ENCODE measurements at regions not wholly inside any gene's neighbourhood (a gene's known extent, or its start where the extent isn't known, plus 50 kb on each side); places are given as distances from the start of the nearest gene placed in this dataset.
"Not testable (repeated sequence)": the region's sequence is repeated elsewhere in the genome, so short reads cannot be mapped to it uniquely, and the experiment has no call there.

DNA sequence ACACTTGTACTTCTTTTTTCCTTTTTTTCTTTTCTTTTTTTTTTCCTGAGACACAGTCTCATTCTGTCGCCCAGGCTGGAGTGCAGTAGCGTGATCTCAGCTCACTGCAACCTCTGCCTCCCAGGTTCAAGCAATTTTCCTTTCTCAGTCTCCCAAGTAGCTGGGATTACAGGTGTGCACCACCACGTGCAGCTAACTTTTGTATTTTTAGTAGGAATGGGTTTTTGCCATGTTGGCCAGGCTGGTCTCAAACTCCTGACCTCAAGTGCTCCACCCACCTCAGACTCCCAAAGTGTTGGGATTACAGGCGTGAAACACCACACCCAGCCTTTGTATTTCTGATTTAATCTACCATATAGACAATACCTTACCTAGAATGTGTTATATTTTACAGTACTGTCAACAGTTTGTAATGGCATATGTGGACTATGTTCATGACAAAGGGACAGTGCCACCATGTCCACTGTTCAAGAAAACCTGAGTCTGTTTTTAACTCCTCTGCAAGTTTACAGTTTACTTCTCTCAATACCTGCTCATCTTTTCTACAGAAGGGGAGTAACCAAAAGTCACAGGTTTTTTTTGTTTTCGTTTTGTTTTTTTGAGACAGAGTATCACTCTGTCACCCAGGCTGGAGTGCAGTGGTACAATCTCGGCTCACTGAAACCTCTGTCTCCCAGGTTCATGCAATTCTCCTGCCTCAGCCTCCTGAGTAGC, 223.9 kb upstream of the KLF14 start:
- not testable (repeated sequence) for H3K9ac ChIP-seq (ENCODE audit: low read length in 5 of 5); H3K9me3 ChIP-seq (ENCODE audit: control insufficient read depth in 5 of 5, low read length in 5 of 5); H3K27ac ChIP-seq (ENCODE audit: low read depth, low read length); H3K27me3 ChIP-seq (ENCODE audit: control insufficient read depth in 5 of 5, insufficient read depth in 4 of 5, low read length in 5 of 5); H3K36me3 ChIP-seq (ENCODE audit: control insufficient read depth in 5 of 5, insufficient read depth in 5 of 5, low read length in 5 of 5); H3K4me3 ChIP-seq (ENCODE audit: low read depth in 1 of 5, low read length in 5 of 5)
- peaks cover 0 to 21% (median 14%) of the 10 kb centered on the region in 5 donors for H3K4me1 ChIP-seq (ENCODE audit: control insufficient read depth in 5 of 5, insufficient read depth in 5 of 5, low read length in 5 of 5)

DNA sequence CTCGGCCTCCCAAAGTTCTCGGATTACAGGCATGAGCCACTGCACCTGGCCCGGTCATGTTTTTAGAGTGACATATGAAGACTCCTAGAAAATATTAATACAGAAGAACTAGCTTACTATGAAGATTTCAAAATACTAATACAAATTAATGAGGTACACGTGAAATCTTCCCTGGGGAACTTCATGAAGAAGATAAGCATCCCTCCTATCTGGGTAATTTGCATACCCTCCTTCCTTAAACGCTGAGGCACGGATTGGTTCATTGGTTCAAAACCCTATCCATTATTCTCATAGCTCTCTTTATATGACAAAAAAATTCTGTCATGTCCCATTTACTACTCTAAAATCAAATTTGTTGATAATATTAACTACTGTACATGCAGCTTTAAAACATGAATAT, 224.8 kb upstream of the KLF14 start:
- H3K27me3 ChIP-seq (ENCODE audit: control insufficient read depth in 5 of 5, insufficient read depth in 4 of 5, low read length in 5 of 5), result no peaks in the 10 kb centered on the region
- H3K27ac ChIP-seq (ENCODE audit: low read depth, low read length), result no peak overlapping the region
- H3K36me3 ChIP-seq (ENCODE audit: control insufficient read depth in 5 of 5, insufficient read depth in 5 of 5, low read length in 5 of 5), result peaks cover 0 to 9% (median 0%) of the 10 kb centered on the region in 5 donors
- H3K4me3 ChIP-seq (ENCODE audit: low read depth in 1 of 5, low read length in 5 of 5), result no peak overlapping the region
- H3K9me3 ChIP-seq (ENCODE audit: control insufficient read depth in 5 of 5, low read length in 5 of 5), result no peaks in the 10 kb centered on the region
- peaks cover 0 to 28% (median 14%) of the 10 kb centered on the region in 5 donors for H3K4me1 ChIP-seq (ENCODE audit: control insufficient read depth in 5 of 5, insufficient read depth in 5 of 5, low read length in 5 of 5)
- no peak overlapping the region for H3K9ac ChIP-seq (ENCODE audit: low read length in 5 of 5)

DNA sequence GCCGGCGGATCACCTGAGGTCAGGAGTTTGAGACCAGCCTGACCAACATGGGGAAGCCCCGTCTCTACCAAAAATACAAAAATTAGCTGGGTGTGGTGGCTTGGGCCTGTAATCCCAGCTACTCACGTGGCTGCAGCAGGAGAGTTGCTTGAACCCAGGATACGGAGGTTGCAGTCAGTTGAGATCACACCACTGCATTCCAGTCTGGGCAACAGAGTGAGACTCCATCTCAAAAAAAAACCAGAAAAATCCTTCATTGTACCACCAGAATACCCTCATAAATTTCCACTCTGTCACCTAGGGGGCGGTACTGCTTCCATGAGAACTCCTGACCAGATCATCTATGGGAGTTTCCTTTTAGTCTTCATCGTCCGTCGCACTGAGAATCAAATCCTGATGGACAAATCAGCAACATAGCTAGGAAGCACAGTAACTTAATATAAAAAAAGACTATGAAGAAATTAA, 225.8 kb upstream of the KLF14 start:
- H3K9me3 ChIP-seq (ENCODE audit: control insufficient read depth in 5 of 5, low read length in 5 of 5), result no peaks in the 10 kb centered on the region
- H3K36me3 ChIP-seq (ENCODE audit: control insufficient read depth in 5 of 5, insufficient read depth in 5 of 5, low read length in 5 of 5), result peaks cover 0 to 9% (median under 1%) of the 10 kb centered on the region in 5 donors
- no peaks in the 10 kb centered on the region for H3K27me3 ChIP-seq (ENCODE audit: control insufficient read depth in 5 of 5, insufficient read depth in 4 of 5, low read length in 5 of 5)
- peaks cover 0 to 28% (median 14%) of the 10 kb centered on the region in 5 donors for H3K4me1 ChIP-seq (ENCODE audit: control insufficient read depth in 5 of 5, insufficient read depth in 5 of 5, low read length in 5 of 5)
- peak overlapping the region; percentile 54 for H3K27ac ChIP-seq (ENCODE audit: low read depth, low read length)
- H3K9ac ChIP-seq (ENCODE audit: low read length in 5 of 5), result peak overlapping the region in 1 of 5 donors; percentile 5
- H3K4me3 ChIP-seq (ENCODE audit: low read depth in 1 of 5, low read length in 5 of 5), result no peak overlapping the region

DNA sequence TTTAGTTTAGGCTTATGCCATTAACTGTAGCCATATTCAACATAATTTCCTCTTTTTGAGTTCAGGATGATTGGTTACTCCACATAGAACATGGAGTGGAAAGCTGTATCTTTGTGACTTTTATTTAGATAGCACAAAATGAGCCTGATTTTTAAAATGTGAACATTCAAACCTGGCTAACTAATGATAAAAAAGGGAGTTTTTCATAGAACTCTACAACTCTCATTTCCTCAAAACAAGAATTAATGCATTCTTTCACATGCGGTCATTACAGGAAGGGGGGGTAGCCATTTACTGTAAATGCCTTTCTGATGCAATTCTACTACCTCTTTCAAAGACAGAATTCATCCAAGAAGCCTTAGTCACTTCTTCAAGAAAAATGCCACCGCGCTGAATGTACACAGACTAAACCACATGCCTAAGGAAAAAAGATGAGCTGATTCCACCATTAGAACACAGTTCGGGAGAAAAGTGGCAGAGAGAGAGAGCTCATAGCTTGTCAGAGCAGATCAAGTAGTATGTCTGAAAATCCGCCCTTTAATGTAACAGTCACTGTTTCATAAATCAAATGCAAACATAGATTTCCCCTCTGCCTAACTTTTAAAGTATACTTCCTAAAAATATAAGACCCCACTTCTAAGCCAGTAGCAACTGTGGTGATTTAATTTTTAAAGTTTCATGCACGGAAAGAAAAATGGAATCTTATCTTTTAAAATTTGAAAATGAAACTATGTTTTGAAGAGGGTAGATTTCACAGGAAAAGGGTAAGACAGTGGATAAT, 226.4 kb upstream of the KLF14 start:
- Histone ChIP-seq H3K4me3 (ENCODE audit: low read depth in 1 of 5, low read length in 5 of 5) (no peak overlapping the region), H3K9me3 (ENCODE audit: control insufficient read depth in 5 of 5, low read length in 5 of 5) (no peaks in the 10 kb centered on the region), H3K27me3 (ENCODE audit: control insufficient read depth in 5 of 5, insufficient read depth in 4 of 5, low read length in 5 of 5) (no peaks in the 10 kb centered on the region), H3K9ac (ENCODE audit: low read length in 5 of 5) (peak overlapping the region in 2 of 5 donors; percentile 10 to 26), H3K27ac (ENCODE audit: low read depth, low read length) (peak overlapping the region; percentile 54), H3K36me3 (ENCODE audit: control insufficient read depth in 5 of 5, insufficient read depth in 5 of 5, low read length in 5 of 5) (peaks cover 0 to 3% (median 3%) of the 10 kb centered on the region in 5 donors), H3K4me1 (ENCODE audit: control insufficient read depth in 5 of 5, insufficient read depth in 5 of 5, low read length in 5 of 5) (peaks cover 0 to 28% (median 13%) of the 10 kb centered on the region in 5 donors)

DNA sequence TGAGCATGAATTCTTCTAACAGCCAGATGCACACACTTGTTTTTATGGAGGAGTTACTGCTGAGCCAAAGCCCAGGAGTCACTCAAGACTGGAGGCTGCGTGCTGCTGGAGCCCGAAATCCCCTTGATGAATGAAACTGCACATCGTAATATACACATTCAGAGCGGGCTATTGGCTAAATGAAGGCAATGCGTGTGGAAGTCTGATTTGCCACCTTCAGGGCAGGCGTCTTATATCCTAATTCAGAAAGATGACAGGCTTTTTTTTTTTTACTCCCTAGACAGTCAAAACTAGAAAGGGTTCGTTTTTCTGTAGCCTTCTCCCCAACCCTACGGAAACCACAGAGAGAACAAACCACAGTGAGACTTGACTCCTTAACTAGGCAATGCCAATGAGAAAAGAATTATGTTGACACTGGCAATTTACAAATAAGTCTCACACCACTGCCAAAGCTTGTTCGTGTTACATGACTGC, 227.2 kb upstream of the KLF14 start:
- Histone ChIP-seq H3K9me3 (ENCODE audit: control insufficient read depth in 5 of 5, low read length in 5 of 5) (no peaks in the 10 kb centered on the region), H3K4me3 (ENCODE audit: low read depth in 1 of 5, low read length in 5 of 5) (no peak overlapping the region), H3K9ac (ENCODE audit: low read length in 5 of 5) (peak overlapping the region in 2 of 5 donors; percentile 10 to 26), H3K27ac (ENCODE audit: low read depth, low read length) (peak overlapping the region; percentile 54), H3K36me3 (ENCODE audit: control insufficient read depth in 5 of 5, insufficient read depth in 5 of 5, low read length in 5 of 5) (peaks cover 2 to 6% (median 3%) of the 10 kb centered on the region in 5 donors), H3K4me1 (ENCODE audit: control insufficient read depth in 5 of 5, insufficient read depth in 5 of 5, low read length in 5 of 5) (peaks cover 0 to 28% (median 13%) of the 10 kb centered on the region in 5 donors), H3K27me3 (ENCODE audit: control insufficient read depth in 5 of 5, insufficient read depth in 4 of 5, low read length in 5 of 5) (no peaks in the 10 kb centered on the region)

DNA sequence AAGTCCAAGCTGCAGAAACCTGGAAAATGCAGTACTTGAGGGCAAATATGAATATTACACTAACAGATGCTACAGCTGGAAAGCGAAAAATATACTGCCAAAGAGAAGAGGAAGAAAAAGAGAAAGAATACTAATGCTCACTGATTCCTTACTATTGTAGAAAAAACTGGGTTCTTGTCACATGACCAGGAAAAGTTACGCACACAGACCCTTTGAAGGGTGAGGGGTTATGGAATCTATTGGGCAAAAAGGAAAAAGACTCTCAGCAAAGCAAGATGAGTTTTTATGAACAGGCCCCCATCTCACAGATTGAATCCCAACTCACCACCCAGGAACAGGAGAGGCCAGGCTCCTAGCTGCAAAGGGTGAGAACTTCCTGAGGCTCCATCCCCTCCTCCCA, 228.1 kb upstream of the KLF14 start:
- Histone ChIP-seq H3K27me3 (ENCODE audit: control insufficient read depth in 5 of 5, insufficient read depth in 4 of 5, low read length in 5 of 5) (no peaks in the 10 kb centered on the region), H3K9ac (ENCODE audit: low read length in 5 of 5) (no peak overlapping the region), H3K36me3 (ENCODE audit: control insufficient read depth in 5 of 5, insufficient read depth in 5 of 5, low read length in 5 of 5) (peaks cover 3 to 13% (median 9%) of the 10 kb centered on the region in 5 donors), H3K9me3 (ENCODE audit: control insufficient read depth in 5 of 5, low read length in 5 of 5) (no peaks in the 10 kb centered on the region), H3K4me1 (ENCODE audit: control insufficient read depth in 5 of 5, insufficient read depth in 5 of 5, low read length in 5 of 5) (peaks cover 0 to 24% (median 13%) of the 10 kb centered on the region in 5 donors), H3K4me3 (ENCODE audit: low read depth in 1 of 5, low read length in 5 of 5) (no peak overlapping the region), H3K27ac (ENCODE audit: low read depth, low read length) (peak overlapping the region; percentile 29)

DNA sequence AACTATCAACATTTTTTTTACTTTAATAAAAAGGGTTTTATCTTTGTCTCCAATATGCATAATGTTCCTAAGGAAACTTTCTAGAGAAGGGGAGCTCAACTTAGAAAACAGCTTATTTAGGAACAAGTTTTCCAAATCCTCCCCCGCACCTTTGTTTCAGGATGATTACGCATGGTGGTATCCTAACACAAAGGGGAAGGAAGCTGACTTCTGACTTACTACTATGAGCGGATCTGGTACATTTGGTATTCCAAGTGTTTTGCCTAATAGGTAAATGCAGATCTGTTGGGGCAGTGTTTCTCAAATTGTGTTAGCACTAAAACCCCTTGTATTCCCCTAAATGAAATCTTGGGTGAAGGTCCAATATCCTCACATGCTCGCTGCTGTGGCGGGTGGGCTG, 229.3 kb upstream of the KLF14 start:
- peaks cover 3 to 15% (median 9%) of the 10 kb centered on the region in 5 donors for H3K36me3 ChIP-seq (ENCODE audit: control insufficient read depth in 5 of 5, insufficient read depth in 5 of 5, low read length in 5 of 5)
- H3K27ac ChIP-seq (ENCODE audit: low read depth, low read length), result no peak overlapping the region
- no peaks in the 10 kb centered on the region for H3K9me3 ChIP-seq (ENCODE audit: control insufficient read depth in 5 of 5, low read length in 5 of 5)
- no peak overlapping the region for H3K4me3 ChIP-seq (ENCODE audit: low read depth in 1 of 5, low read length in 5 of 5)
- H3K4me1 ChIP-seq (ENCODE audit: control insufficient read depth in 5 of 5, insufficient read depth in 5 of 5, low read length in 5 of 5), result peaks cover 0 to 24% (median 13%) of the 10 kb centered on the region in 5 donors
- H3K27me3 ChIP-seq (ENCODE audit: control insufficient read depth in 5 of 5, insufficient read depth in 4 of 5, low read length in 5 of 5), result no peaks in the 10 kb centered on the region
- H3K9ac ChIP-seq (ENCODE audit: low read length in 5 of 5), result no peak overlapping the region

DNA sequence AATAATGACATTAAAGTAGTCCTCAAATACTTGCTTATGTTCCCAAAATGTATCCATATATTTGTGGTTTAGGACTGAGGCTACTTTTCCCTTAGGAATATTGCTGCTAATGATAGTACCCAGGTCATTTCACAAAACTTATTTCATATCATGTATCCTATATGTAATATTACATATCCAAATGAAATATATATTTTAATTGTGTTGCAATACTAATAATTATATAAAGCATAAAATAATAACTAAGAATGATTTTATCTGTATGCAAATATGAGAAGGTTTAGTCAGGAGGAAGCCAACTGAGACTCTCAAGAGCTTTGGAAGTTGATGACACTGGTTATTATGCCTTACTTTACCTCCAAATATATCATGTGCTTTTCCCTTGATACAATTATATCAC, 231.5 kb upstream of the KLF14 start:
- peaks cover 0 to 26% (median 12%) of the 10 kb centered on the region in 5 donors for H3K4me1 ChIP-seq (ENCODE audit: control insufficient read depth in 5 of 5, insufficient read depth in 5 of 5, low read length in 5 of 5)
- H3K36me3 ChIP-seq (ENCODE audit: control insufficient read depth in 5 of 5, insufficient read depth in 5 of 5, low read length in 5 of 5), result peaks cover 3 to 15% (median 9%) of the 10 kb centered on the region in 5 donors
- H3K27me3 ChIP-seq (ENCODE audit: control insufficient read depth in 5 of 5, insufficient read depth in 4 of 5, low read length in 5 of 5), result no peaks in the 10 kb centered on the region
- H3K4me3 ChIP-seq (ENCODE audit: low read depth in 1 of 5, low read length in 5 of 5), result no peak overlapping the region
- H3K27ac ChIP-seq (ENCODE audit: low read depth, low read length), result no peak overlapping the region
- H3K9ac ChIP-seq (ENCODE audit: low read length in 5 of 5), result no peak overlapping the region
- no peaks in the 10 kb centered on the region for H3K9me3 ChIP-seq (ENCODE audit: control insufficient read depth in 5 of 5, low read length in 5 of 5)

DNA sequence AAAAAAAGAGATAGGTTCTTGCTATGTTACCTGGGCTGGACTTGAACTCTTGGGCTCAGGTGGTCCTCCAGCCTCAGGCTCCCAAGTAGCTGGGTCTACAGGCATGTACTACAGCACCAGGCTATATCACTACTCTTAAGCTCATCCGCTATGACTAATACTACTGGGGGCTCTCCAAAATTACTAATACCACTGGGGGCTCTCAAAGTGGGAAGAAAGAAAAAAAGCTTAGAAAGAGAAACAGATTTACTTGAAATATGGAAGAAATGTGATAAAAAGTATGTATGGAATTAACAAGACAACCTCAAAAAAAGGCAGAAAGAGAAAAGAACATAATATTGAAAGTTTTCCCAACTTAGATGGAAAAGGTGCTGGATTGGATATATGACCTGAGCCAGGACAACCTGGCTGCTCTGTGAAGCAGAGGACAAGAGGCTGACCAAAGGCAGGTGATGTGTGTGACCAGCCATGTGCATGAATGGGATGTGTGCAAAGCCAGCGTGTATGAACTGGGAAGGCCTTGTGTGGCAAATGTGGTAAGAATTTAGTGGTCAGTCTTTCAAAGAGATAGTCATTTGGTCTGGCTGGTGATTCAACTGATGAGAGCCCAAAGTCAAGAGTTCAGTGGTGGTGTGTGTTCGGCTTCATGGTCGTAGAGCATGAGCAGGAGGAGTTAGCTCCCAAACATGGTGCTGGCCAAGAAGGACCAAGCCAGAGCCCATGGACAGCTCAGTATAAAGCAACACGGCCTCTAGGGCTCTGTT, 232.4 kb upstream of the KLF14 start:
- H3K4me1 ChIP-seq (ENCODE audit: control insufficient read depth in 5 of 5, insufficient read depth in 5 of 5, low read length in 5 of 5), result peaks cover 0 to 24% (median 4%) of the 10 kb centered on the region in 5 donors
- no peak overlapping the region for H3K27ac ChIP-seq (ENCODE audit: low read depth, low read length)
- H3K36me3 ChIP-seq (ENCODE audit: control insufficient read depth in 5 of 5, insufficient read depth in 5 of 5, low read length in 5 of 5), result peaks cover 3 to 15% (median 9%) of the 10 kb centered on the region in 5 donors
- no peak overlapping the region for H3K4me3 ChIP-seq (ENCODE audit: low read depth in 1 of 5, low read length in 5 of 5)
- no peak overlapping the region for H3K9ac ChIP-seq (ENCODE audit: low read length in 5 of 5)
- H3K9me3 ChIP-seq (ENCODE audit: control insufficient read depth in 5 of 5, low read length in 5 of 5), result no peaks in the 10 kb centered on the region
- no peaks in the 10 kb centered on the region for H3K27me3 ChIP-seq (ENCODE audit: control insufficient read depth in 5 of 5, insufficient read depth in 4 of 5, low read length in 5 of 5)
